Activated T-cell treated with anti-CD3 and anti-CD28 coated beads, Interleukin-2, amount 50 U/mL, for 1 hour (primary cell): ENCODE measurements at regions not wholly inside any gene's neighbourhood (a gene's known extent, or its start where the extent isn't known, plus 50 kb on each side); places are given as distances from the start of the nearest gene placed in this dataset.
A peak's percentile ranks its signal among the peaks of the same experiment; 100 is the strongest.
"Not testable (repeated sequence)": the region's sequence is repeated elsewhere in the genome, so short reads cannot be mapped to it uniquely, and the experiment has no call there.

ENCODE experiments used
- DNase-seq: peaks from one replicate; pipeline ENCODE4 v3.0.0-alpha.2; 2020

DNA sequence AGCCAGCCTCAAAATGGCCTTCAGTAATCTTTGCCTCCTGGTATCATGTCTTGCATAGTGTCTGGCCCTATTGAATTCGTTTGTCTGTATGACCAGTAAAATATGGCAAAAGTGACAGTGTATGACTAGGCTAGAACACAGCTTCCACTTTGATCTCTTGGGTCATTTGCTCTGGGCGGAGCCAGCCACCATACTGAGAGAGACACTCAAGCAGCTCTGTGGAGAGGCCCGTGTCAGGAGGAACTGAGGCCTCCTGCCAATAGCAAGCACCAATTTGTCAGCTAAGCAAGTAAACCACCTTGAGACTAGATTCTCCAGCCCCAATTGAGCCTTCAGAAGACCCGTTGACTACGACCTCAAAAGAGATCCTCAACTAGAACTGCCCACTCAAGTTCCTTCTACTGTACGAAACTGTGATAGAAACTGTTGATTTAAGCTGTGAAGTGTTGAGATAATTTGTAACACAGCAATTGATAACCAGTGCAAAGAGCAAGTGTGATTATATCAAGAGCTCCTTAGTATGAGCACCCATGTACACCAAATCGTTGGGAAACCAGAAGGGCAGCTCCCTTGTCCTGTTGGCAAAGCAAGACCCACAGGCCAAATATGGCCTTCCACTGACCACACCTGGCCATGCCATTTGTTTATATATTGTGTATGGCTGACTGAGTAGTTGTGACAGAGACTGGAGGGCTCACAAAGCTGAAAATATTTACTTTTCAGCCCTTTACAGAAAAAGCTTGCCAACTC, 52.7 kb upstream of the SERBP1 start:
- DNase-seq: no peak

DNA sequence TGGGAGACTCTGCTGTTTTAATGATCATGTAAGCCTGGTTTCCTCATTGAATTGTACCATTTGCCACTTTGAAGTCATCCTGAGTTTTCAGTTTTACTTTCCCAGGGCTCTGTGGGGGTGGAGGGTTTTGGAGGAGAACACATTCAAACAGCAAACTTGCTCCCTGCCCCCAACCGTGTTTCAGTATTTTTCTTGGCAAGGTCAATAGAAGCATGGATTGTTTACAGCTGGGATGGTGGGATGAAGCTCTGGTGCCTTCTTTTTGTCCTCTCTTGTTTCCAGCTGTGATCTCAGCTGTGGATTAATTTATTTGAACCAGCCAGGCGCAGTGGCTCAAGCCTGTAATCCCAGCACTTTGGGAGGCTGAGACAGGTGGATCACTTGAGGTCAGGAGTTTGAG, 54.3 kb upstream of the SERBP1 start:
- DNase-seq: no peak

GRCh38 chr1:67485046-67485811, 55.0 kb upstream of the SERBP1 start:
- no peak for DNase-seq

DNA sequence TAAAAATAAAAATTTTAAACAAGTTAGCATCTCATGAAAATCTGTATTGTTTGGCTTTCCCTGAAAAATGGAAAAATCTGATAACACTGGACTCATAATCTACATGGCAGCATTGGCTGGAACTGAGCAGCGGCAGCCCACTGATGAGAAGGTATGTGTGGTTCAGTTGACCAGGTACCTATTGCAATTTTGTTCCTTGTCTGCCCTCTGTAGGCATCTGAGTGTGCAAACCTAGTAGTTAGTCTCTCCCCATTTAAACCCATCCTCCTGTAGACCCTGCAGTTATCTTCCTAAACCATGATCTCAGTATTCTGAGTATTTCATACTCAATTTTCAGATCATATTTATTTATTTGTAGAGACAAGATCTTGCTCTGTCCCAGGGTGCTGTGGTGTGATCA, 59.4 kb upstream of the SERBP1 start:
- no peak for DNase-seq

GRCh38 chr1:67491280-67491679, 61.1 kb upstream of the SERBP1 start:
- no peak for DNase-seq

DNA sequence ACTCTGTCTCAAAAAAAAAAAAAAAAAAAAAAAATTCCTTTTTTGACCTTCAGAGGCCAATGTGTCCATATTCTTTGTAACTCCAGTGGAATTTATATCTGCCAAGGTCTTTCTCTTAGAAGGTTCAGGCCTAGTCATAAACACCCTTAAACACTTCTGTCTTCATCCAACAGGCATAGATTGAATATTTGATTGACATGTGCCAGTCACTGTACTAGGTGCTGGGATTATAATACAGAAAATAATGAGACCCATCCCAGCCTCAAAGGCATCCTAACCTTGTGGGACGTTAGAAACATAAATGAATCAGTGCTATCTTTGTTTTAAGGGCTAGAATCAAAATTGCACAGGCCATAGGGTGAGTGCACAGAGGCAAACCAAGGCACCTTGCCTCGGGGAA, 62.9 kb upstream of the SERBP1 start:
- DNase-seq: no peak

DNA sequence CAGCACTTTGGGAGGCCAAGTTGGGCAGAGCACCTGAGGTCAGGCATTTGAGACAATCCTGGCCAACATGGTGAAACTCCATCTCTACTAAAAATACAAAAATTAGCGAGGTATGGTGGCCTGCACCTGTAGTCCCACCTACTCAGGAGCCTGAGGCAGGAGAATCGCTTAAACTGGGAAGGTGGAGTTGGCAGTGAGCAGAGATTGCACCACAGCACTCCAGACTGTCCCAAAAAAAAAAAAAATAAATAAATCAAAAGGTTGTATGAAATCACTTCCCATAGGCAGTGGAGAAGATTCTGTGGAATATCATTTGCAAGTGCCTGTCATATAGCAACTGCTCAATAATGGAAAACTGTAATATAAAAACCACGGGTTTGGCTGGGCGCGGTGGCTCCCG, 65.1 kb upstream of the SERBP1 start:
- DNase-seq: no peak

- no peak for DNase-seq
Measured at GRCh38 chr1:67496329-67496728, 66.1 kb upstream of the SERBP1 start.

DNA sequence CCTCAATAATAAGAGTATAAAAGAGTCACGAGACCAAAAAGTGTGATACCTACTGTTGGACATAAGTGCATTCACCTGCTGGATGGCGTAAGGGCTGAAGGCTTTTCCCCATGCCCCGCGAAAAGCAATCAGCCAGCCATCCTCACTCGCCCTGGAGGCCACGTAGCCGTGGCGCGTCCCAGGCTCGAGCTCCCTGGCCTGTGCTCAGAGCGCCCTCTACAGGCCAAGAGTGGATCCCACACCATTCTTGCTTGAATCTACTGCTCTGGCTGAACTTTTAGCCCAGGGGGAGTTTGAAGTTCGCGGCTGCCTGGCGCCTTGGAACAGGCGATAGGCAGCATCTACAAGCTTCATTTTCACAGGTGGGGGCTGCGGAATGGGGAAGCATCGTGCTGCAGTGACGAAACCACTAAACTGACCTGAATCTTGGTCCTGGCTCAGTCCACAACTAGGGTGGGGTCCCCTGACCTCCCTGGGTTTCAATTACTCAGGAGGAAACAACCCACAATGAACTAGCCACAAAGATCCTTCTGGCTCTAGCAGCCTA, 70.3 kb upstream of the SERBP1 start:
- DNase-seq: peak; percentile 86

DNA sequence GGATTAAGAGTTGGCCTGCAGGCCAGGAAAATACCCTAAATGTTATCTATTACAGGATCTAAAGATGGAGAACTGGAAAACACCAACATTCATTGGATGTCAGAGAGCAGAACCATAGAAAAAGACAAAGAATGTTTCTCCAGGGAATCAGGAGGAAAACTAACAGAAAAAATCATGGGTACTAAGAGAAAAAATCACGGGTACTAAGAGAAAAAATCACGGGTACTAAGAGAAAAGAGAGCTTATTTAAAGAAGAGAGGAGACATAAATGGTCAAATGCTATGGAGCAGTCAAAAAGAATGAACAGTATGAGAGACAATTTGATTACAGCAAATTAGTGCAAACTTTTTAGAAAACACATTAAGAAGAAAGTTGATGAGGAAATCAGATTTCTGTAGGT, 73.8 kb upstream of the SERBP1 start:
- DNase-seq: no peak

GRCh38 chr1:67513392-67514294, 83.4 kb upstream of the SERBP1 start:
- DNase-seq: not testable (repeated sequence)

DNA sequence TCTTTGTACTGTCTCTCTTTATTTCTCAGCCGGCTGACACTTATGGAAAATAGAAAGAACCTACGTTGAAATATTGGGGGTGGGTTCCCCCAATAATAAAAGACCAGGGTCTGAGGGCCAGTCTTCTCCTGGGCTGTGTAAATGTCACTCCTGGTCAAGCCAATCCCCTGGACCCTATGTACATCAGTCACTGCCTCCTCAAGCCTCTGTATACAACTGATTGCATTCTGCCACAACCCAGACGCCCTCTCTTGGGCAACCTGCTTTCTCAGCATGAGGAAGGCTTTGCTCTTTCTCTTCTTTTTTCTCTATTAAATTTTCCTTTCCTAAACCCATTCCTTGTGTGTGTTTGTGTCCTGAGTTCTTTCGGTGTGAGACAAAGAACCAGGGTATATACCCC, 84.1 kb upstream of the SERBP1 start:
- DNase-seq: no peak

- no peak for DNase-seq
Measured at GRCh38 chr1:67514786-67515185, 84.6 kb upstream of the SERBP1 start.

DNA sequence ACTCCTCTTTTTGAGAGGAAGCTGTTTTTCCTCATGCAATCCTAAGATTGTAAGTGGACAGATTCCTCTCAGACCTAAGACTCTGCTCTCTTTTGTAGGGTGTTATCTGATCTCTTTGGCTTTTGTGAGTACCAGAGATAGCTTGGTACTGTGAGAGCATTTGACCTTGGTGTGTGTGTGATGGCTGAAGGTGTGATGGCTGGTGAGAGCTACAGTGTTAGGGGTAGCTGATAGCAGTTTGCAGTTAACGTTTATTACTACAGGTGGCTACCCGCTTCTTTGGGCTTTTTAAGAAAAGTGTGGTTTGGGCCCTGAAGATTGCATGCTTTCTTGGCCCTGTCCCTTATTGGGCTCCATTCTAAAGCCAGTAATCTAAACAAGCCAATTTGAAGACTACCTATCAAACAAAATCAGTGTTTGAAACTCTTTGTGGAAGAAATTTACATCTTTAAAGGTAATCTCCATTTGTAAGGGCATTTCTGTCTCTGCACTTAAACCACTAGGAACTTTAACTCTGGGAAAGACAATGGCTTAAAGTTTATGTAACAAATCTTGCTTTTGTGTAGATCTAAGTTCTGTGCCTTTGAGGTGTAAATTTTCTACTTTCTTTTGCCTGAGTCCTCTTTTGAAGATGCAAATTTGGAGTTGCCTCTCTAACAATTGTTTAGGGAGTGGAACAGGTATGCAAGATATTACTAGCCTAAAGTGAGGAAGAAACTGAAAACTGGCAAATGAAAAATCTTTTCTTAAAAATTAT, 85.3 kb upstream of the SERBP1 start:
- DNase-seq: no peak

DNA sequence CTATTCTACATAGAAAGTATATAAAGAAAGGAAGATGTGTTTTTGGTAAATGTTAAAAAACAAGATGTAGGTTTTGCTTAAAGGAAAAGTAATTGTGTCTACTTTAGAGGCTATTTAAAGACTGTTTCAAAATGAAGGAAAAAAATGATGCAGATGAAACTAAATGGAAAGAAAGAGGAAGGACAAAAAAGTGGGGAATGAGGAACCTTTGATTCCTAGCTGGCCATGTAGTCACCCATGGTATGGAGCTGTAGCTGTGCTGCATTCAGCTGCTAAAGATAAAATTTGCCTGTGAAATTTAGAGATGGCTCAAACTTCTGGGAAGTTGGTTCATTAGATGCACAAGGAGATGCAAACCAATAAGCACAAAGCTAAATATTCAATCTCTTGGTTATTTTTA, 86.8 kb upstream of the SERBP1 start:
- no peak for DNase-seq

- no peak for DNase-seq
Measured at GRCh38 chr1:67522001-67522441, 91.8 kb upstream of the SERBP1 start.

DNA sequence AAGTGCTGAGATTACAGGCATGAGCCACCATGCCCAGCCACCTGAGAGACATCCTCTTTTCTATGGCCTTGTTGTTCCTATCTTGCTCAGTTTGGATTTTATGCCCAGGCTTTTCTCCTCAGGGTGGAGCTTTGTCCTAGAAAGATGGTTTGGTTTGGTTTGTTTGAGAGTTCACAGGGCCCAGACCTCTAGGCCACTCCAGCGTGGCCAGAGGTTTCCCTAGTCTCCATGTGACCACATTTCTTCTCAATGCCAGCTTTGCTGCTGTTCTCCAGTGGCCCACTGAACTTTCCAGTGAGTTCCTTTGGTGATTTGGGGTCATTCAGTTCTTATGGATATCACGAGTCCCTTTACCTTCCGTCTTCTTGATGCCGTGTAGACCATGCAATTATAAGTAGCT, 92.6 kb upstream of the SERBP1 start:
- DNase-seq: no peak

GRCh38 chr1:67524143-67525052, 94.2 kb upstream of the SERBP1 start:
- no peak for DNase-seq

DNA sequence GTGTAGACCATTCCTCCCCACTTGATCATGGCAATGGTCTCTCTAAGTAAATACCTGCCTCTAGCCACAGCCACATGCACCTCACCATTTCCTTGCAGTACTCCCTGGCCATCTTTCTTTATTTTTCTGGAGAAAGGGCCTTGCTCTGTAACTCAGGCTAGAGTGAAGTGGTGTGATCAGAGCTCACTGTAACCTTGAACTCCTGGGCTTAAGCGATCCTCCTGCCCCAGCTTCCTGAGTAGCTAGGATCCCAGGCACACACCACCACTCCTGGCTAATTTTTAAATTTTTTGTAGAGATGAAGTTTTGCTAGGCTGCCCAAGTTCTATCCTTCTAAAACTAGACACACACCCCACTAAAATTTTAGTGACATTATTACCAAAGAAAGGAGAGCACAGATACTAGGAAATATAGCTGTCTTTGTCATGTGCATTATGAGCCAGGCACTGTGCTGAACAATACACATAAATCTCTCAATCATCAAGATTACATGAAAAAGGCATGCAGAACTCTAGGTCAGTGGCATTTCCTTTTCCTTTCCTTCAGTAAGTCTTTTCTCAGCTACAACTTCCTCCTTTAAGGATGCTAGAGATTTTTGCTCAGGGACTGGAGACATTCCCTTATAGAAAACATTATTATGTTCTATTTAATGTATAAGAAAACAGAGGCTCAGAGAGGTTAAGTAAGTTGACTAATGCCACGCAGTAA, 95.0 kb upstream of the SERBP1 start:
- no peak for DNase-seq

GRCh38 chr1:67528141-67528540, 97.9 kb upstream of the SERBP1 start:
- DNase-seq: no peak

DNA sequence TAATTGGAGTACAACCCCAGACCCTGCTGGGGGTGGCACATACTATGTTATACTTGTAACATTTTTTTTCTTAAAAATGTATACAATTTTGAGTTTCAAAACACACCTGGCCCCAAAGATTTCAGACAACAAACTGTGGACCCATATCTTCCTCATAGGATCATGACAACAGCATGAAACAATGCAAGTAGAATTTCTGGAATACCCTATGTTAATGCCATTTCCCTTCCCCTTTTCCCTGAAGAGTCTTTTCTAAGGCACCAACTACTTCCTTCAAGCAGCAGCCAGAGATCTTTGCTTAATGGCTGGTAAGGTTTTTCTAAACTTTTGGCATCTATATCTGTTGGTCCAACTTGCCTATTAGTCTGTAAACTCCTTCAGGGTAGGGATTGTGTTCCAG, 99.9 kb upstream of the SERBP1 start:
- DNase-seq: no peak
